ENCODE measurements at regions not wholly inside any gene's neighbourhood (a gene's known extent, or its start where the extent isn't known, plus 50 kb on each side); places are given as distances from the start of the nearest gene placed in this dataset.

DNA sequence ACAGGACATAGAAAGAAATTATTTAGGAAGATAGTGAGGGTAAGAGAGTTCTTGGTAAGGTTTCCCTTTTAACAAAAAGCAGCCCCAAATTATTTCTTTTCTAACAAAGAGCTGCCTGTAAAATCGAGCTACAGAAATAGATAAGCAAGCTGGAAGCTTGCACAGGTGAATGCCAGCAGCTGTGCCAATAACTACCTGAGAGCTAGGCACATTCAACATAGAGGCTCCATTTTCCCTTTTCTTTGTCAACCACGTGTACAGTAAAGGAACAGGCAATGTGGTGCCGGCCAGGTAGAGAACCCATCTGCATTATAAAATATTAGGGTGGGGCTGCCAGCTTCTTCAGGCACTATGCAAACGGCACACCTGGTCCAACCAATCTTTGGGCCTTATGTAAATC is 341.6 kb upstream of the JAG1 start:
- Mint-ChIP-seq H3K27me3 (ENCODE audit: low read depth) (no peaks in the 10 kb centered on the region), H3K36me3 (ENCODE audit: low read depth) (no peaks in the 10 kb centered on the region), H3K4me3 (no peak overlapping the region), H3K9me3 (peaks cover 4% of the 10 kb centered on the region), H3K27ac (ENCODE audit: unreplicated experiment) (no peak overlapping the region), H3K4me1 (no peaks in the 10 kb centered on the region)
- no peak for DNase-seq (ENCODE audit: low read depth, low spot score)
- TF ChIP-seq, protein P1, sequence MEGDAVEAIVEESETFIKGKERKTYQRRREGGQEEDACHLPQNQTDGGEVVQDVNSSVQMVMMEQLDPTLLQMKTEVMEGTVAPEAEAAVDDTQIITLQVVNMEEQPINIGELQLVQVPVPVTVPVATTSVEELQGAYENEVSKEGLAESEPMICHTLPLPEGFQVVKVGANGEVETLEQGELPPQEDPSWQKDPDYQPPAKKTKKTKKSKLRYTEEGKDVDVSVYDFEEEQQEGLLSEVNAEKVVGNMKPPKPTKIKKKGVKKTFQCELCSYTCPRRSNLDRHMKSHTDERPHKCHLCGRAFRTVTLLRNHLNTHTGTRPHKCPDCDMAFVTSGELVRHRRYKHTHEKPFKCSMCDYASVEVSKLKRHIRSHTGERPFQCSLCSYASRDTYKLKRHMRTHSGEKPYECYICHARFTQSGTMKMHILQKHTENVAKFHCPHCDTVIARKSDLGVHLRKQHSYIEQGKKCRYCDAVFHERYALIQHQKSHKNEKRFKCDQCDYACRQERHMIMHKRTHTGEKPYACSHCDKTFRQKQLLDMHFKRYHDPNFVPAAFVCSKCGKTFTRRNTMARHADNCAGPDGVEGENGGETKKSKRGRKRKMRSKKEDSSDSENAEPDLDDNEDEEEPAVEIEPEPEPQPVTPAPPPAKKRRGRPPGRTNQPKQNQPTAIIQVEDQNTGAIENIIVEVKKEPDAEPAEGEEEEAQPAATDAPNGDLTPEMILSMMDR (conservative IDR thresholded peaks at IDR 0.05) = no peak

DNA sequence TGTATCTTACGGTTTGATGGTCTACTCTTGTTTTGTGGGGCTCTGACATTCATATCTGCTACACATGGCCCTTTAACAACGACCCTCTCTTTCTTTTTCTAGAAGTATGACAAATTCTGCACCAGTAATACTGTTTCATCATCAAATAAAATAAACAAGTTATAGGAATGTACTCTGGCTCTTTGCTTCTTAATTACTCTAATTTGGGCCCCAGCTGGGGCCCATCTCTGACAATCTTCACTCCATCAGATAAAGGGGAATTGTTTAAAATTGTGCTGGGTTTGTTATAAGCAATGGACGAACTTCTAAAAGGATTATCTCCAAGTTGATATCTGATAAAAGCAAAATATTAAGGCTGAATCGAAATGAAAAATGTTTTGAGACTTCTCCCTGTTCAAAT is 343.6 kb upstream of the JAG1 start:
- no peak for DNase-seq (ENCODE audit: low read depth, low spot score)
- no peak overlapping the region for H3K4me3 Mint-ChIP-seq
- H3K9me3 Mint-ChIP-seq = no peaks in the 10 kb centered on the region
- H3K27me3 Mint-ChIP-seq (ENCODE audit: low read depth) = no peaks in the 10 kb centered on the region
- TF ChIP-seq, protein P1 (conservative IDR thresholded peaks at IDR 0.05) = no peak
- no peak overlapping the region for H3K27ac Mint-ChIP-seq (ENCODE audit: unreplicated experiment)
- H3K4me1 Mint-ChIP-seq = no peaks in the 10 kb centered on the region
- H3K36me3 Mint-ChIP-seq (ENCODE audit: low read depth) = no peaks in the 10 kb centered on the region

DNA sequence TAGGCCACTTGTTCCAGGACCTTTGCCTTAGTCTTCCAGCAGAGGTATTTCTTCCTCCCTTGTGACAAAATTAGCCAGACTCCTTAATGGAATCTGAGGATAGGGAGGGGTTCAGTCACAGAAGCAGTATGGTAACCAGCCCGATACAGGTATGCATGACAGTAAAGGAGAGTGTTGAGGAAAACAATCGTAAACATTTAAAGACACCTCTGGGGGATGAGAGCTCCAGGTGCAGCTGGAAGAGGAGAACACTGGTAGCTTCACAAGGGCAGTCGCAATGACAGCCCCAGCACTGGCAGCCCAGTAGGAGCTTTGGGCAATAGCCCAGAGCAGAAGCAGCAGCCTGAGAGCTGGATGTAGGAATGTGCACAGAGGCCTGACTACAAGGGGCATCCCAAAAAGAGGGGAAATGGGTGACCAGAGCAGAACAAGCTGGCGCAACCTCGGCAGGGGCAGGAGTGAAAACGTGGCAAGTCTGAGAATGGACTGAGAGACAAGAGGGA is 344.9 kb upstream of the JAG1 start:
- Mint-ChIP-seq H3K4me3 (no peak overlapping the region), H3K27ac (ENCODE audit: unreplicated experiment) (no peak overlapping the region), H3K4me1 (no peaks in the 10 kb centered on the region), H3K9me3 (no peaks in the 10 kb centered on the region), H3K36me3 (ENCODE audit: low read depth) (no peaks in the 10 kb centered on the region), H3K27me3 (ENCODE audit: low read depth) (no peaks in the 10 kb centered on the region)
- TF ChIP-seq, protein P1 (conservative IDR thresholded peaks at IDR 0.05) = no peak
- DNase-seq (ENCODE audit: low read depth, low spot score) = no peak

DNA sequence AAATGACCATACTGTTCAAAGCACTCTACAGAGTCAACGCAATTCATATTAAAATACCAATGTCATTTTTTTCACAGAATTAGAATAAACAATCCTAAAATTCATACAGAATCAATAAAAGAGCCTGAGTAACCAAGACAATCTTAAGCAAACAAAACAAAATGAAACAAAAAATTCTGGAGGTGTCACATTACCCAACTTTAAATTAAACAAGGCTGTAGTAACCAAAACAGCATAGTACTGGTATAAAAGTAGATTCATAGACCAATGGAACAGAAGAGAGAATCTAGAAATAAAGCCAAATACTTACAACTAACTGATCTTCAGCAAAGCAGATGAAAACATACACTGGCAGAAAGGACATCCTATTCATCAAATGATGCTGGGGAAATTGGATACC is 346.9 kb upstream of the JAG1 start:
- Mint-ChIP-seq H3K27me3 (ENCODE audit: low read depth) (no peaks in the 10 kb centered on the region), H3K4me1 (no peaks in the 10 kb centered on the region), H3K4me3 (no peak overlapping the region), H3K9me3 (no peaks in the 10 kb centered on the region), H3K27ac (ENCODE audit: unreplicated experiment) (no peak overlapping the region), H3K36me3 (ENCODE audit: low read depth) (no peaks in the 10 kb centered on the region)
- no peak for DNase-seq (ENCODE audit: low read depth, low spot score)
- TF ChIP-seq, protein P1 (conservative IDR thresholded peaks at IDR 0.05) = no peak

DNA sequence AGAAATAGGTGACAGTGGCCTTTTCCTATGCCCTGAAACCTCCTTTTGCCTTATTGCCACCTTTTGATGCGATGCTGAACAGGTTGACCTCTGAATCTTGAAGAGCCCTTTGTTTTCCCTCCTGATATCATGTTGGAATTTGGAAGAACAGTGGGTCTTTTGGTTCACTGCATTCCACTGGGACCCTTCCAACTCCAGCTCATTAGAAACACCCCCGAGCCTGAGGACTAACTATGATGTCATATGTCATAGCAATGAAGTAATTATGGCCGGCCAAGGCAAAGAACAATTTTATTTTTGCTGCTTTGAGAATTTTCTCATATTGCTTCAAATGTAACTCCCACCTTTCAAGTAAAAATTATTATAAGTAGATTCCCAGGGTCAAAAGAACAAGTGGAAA is 353.4 kb upstream of the JAG1 start:
- H3K36me3 Mint-ChIP-seq (ENCODE audit: low read depth) = peaks cover 7% of the 10 kb centered on the region
- peaks cover 16% of the 10 kb centered on the region for H3K9me3 Mint-ChIP-seq
- no peak for DNase-seq (ENCODE audit: low read depth, low spot score)
- H3K27ac Mint-ChIP-seq (ENCODE audit: unreplicated experiment) = no peak overlapping the region
- TF ChIP-seq, protein P1 (conservative IDR thresholded peaks at IDR 0.05) = no peak
- H3K4me1 Mint-ChIP-seq = peaks cover 11% of the 10 kb centered on the region
- H3K4me3 Mint-ChIP-seq = no peak overlapping the region
- H3K27me3 Mint-ChIP-seq (ENCODE audit: low read depth) = no peaks in the 10 kb centered on the region

DNA sequence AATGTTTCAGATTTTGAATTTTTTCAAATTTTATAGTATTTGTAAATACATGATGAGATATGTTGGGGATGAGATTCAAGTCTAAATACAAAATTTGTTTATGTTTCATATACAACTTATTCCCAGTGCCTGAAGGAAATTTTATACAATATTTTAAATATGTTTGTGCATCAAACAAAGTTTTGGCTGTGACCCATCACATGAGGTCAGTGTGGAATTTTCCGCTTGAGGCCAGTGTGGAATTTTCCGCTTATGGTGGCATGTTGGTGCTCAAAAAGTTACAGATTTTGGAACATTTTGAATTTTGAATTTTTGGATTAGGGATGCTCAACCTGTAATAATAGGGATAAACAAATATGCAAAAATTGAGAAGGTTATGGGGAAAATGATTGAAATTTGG is 356.6 kb upstream of the JAG1 start:
- Mint-ChIP-seq H3K36me3 (ENCODE audit: low read depth) (peaks cover 9% of the 10 kb centered on the region), H3K27ac (ENCODE audit: unreplicated experiment) (no peak overlapping the region), H3K9me3 (peaks cover 23% of the 10 kb centered on the region), H3K4me3 (no peak overlapping the region), H3K27me3 (ENCODE audit: low read depth) (no peaks in the 10 kb centered on the region), H3K4me1 (peaks cover 11% of the 10 kb centered on the region)
- TF ChIP-seq, protein P1 (conservative IDR thresholded peaks at IDR 0.05) = no peak
- no peak for DNase-seq (ENCODE audit: low read depth, low spot score)

All from neural crest cell (in vitro differentiated cells).